ENCODE measurements at regions not wholly inside any gene's neighbourhood (a gene's known extent, or its start where the extent isn't known, plus 50 kb on each side); places are given as distances from the start of the nearest gene placed in this dataset.

- TF ChIP-seq CTCF (IDR thresholded peaks at IDR 0.05): no peak
- no peak for TF ChIP-seq POLR2A (IDR thresholded peaks at IDR 0.05)
Observed at GRCh38 chr9:79325501-79325900, 246.3 kb upstream of the TLE4 start.

Measured in testis (tissue), 2 donors.